Mesenchymal stem cell (in vitro differentiated cells and primary cell): ENCODE measurements at regions not wholly inside any gene's neighbourhood (a gene's known extent, or its start where the extent isn't known, plus 50 kb on each side); places are given as distances from the start of the nearest gene placed in this dataset.

Source experiments
- DNase-seq: peaks from one replicate; pipeline ENCODE4 v3.0.0-alpha.2; 2013
- H2AFZ ChIP-seq: one replicate; pipeline ENCODE4 v1.6.1; 2013; ENCODE audit warnings: low read depth, mild to moderate bottlenecking, control low read depth, inconsistent platforms, low read length, moderate library complexity
- H2AK5ac ChIP-seq: 2 replicates; pipeline ENCODE4 v1.6.1; 2013; ENCODE audit warnings: low read length, moderate library complexity, mild to moderate bottlenecking, inconsistent platforms; ENCODE audit not compliant: severe bottlenecking
- H2BK120ac ChIP-seq: one replicate; pipeline ENCODE4 v1.6.1; 2013; ENCODE audit warnings: low read depth, mild to moderate bottlenecking, inconsistent platforms, low read length, moderate library complexity
- H2BK12ac ChIP-seq, 2 experiments: one replicate each; pipeline ENCODE4 v1.6.1; 2013; ENCODE audit warnings: inconsistent platforms in 2 of 2, low read length in 2 of 2, mild to moderate bottlenecking in 2 of 2, moderate library complexity in 2 of 2, control low read depth in 1 of 2
- H2BK15ac ChIP-seq: one replicate; pipeline ENCODE4 v1.6.1; 2013; ENCODE audit warnings: mild to moderate bottlenecking, low read depth, inconsistent platforms; ENCODE audit not compliant: poor library complexity, severe bottlenecking
- H2BK5ac ChIP-seq: 2 replicates; pipeline ENCODE4 v1.6.1; 2013; ENCODE audit warnings: low read depth, mild to moderate bottlenecking, low read length, control low read depth, inconsistent platforms; ENCODE audit not compliant: poor library complexity, severe bottlenecking
- H3K14ac ChIP-seq, 2 experiments: one replicate each; pipeline ENCODE4 v1.6.1; 2013; ENCODE audit warnings: inconsistent platforms in 2 of 2, low read length in 2 of 2, control low read depth in 1 of 2, mild to moderate bottlenecking in 1 of 2, moderate library complexity in 1 of 2
- H3K18ac ChIP-seq, 2 experiments: one replicate each; pipeline ENCODE4 v1.6.1; 2013; ENCODE audit warnings: inconsistent platforms in 2 of 2, low read length in 2 of 2, control low read depth in 1 of 2, low read depth in 1 of 2, mild to moderate bottlenecking in 1 of 2
- H3K23ac ChIP-seq, 2 experiments: one replicate each; pipeline ENCODE4 v1.6.1; 2013; ENCODE audit warnings: inconsistent platforms in 2 of 2, low read length in 2 of 2, mild to moderate bottlenecking in 2 of 2, moderate library complexity in 2 of 2, control low read depth in 1 of 2
- H3K27ac ChIP-seq: 2 replicates; pipeline ENCODE4 v1.5.1; 2013; ENCODE audit warnings: mild to moderate bottlenecking, moderate library complexity, low read length, control low read depth, inconsistent platforms; ENCODE audit not compliant: poor library complexity, severe bottlenecking
- H3K27me3 ChIP-seq, 2 experiments: 2 replicates each; pipeline versions ENCODE4 v1.6.1 to v1.7.0; 2013; ENCODE audit warnings: low read length in 2 of 2, mild to moderate bottlenecking in 2 of 2, moderate library complexity in 2 of 2, control low read depth in 1 of 2, inconsistent platforms in 1 of 2; ENCODE audit not compliant: control insufficient read depth in 1 of 2, insufficient read depth in 1 of 2
- H3K36me3 ChIP-seq, 2 experiments: 2 replicates each; pipeline versions ENCODE4 v1.6.1 to v1.7.0; 2013; ENCODE audit warnings: low read length in 2 of 2, control low read depth in 1 of 2, inconsistent platforms in 1 of 2, low read depth in 1 of 2, mild to moderate bottlenecking in 1 of 2; ENCODE audit not compliant: insufficient read depth in 2 of 2, control insufficient read depth in 1 of 2
- H3K4ac ChIP-seq, 2 experiments: one replicate each; pipeline ENCODE4 v1.6.1; 2013; ENCODE audit warnings: inconsistent platforms in 2 of 2, low read length in 2 of 2, mild to moderate bottlenecking in 2 of 2, moderate library complexity in 2 of 2, control low read depth in 1 of 2, low read depth in 1 of 2
- H3K4me1 ChIP-seq: 2 replicates; pipeline ENCODE4 v1.6.1; 2013; ENCODE audit warnings: low read depth, low read length, control low read depth; ENCODE audit not compliant: control insufficient read depth, insufficient read depth
- H3K4me2 ChIP-seq: 2 replicates; pipeline ENCODE4 v1.6.1; 2013; ENCODE audit warnings: low read length, mild to moderate bottlenecking, inconsistent platforms; ENCODE audit not compliant: poor library complexity, severe bottlenecking
- H3K4me3 ChIP-seq, 2 experiments: 2 replicates each; pipeline versions ENCODE4 v1.5.1 to v1.7.0; 2013; ENCODE audit warnings: low read length in 2 of 2, mild to moderate bottlenecking in 2 of 2, control low read depth in 1 of 2, low read depth in 1 of 2; ENCODE audit not compliant: insufficient read depth in 1 of 2
- H3K79me1 ChIP-seq: replicated peaks from 2 replicates; pipeline ENCODE4 v1.6.1; 2013; ENCODE audit warnings: mild to moderate bottlenecking, control low read depth, low read length, inconsistent platforms; ENCODE audit not compliant: poor library complexity, severe bottlenecking
- H3K9ac ChIP-seq: 2 replicates; pipeline ENCODE4 v1.7.0; 2013; ENCODE audit warnings: mild to moderate bottlenecking, low read length, moderate library complexity
- H3K9me3 ChIP-seq: 2 replicates; pipeline ENCODE4 v1.7.0; 2013; ENCODE audit warnings: mild to moderate bottlenecking, low read length; ENCODE audit not compliant: control insufficient read depth
- H4K8ac ChIP-seq: one replicate; pipeline ENCODE4 v1.6.1; 2013; ENCODE audit warnings: inconsistent platforms, mild to moderate bottlenecking, low read length, moderate library complexity
- H4K91ac ChIP-seq: one replicate; pipeline ENCODE4 v1.6.1; 2013; ENCODE audit warnings: mild to moderate bottlenecking, low read length, inconsistent platforms
- WGBS: methylation state at CpG from one replicate; pipeline ENCODE4 v1.1.7; 2013; ENCODE audit warnings: mixed read lengths; 5-methylcytosine and 5-hydroxymethylcytosine counted together

GRCh38 chr10:36425131-36425797 is 700.1 kb upstream of the ANKRD30A start:
- no peaks in the 10 kb centered on the region for H3K79me1 ChIP-seq

GRCh38 chr10:36424502-36424901 is 700.9 kb upstream of the ANKRD30A start:
- H3K4me1 ChIP-seq: no peaks in the 10 kb centered on the region
- no peak overlapping the region for H3K9ac ChIP-seq
- no peak overlapping the region for H3K4ac ChIP-seq
- H2AFZ ChIP-seq: no peak overlapping the region
- H3K27me3 ChIP-seq: no peaks in the 10 kb centered on the region
- no peak overlapping the region for H3K18ac ChIP-seq
- no peak overlapping the region for H2BK120ac ChIP-seq
- H3K9me3 ChIP-seq: no peaks in the 10 kb centered on the region
- no peaks in the 10 kb centered on the region for H3K36me3 ChIP-seq
- no peak overlapping the region for H3K23ac ChIP-seq
- no peak for DNase-seq
- H4K8ac ChIP-seq: no peak overlapping the region
- no peak overlapping the region for H3K4me3 ChIP-seq
- no peak overlapping the region for H2AK5ac ChIP-seq
- H3K14ac ChIP-seq: no peak overlapping the region
- H3K79me1 ChIP-seq: no peaks in the 10 kb centered on the region
- H2BK12ac ChIP-seq: no peak overlapping the region
- no peak overlapping the region for H4K91ac ChIP-seq
- H2BK5ac ChIP-seq: no peak overlapping the region
- H2BK15ac ChIP-seq: no peak overlapping the region
- no peak overlapping the region for H3K4me2 ChIP-seq
- WGBS: 84% methylated on average over 2 of the region's 2 CpGs
- no peak overlapping the region for H3K27ac ChIP-seq

More at GRCh38 chr10:36425131-36425797, 700.1 kb upstream of the ANKRD30A start:
- Histone ChIP-seq H2AFZ (no peak overlapping the region), H2BK15ac (no peak overlapping the region), H3K4me3 (no peak overlapping the region), H4K91ac (no peak overlapping the region), H3K27ac (no peak overlapping the region), H2BK120ac (no peak overlapping the region), H3K36me3 (no peaks in the 10 kb centered on the region), H2BK5ac (no peak overlapping the region), H3K4me2 (no peak overlapping the region), H3K14ac (no peak overlapping the region), H3K9me3 (no peaks in the 10 kb centered on the region), H2AK5ac (no peak overlapping the region), H3K27me3 (no peaks in the 10 kb centered on the region), H3K23ac (no peak overlapping the region), H4K8ac (no peak overlapping the region), H3K4me1 (no peaks in the 10 kb centered on the region), H2BK12ac (no peak overlapping the region), H3K4ac (no peak overlapping the region), H3K18ac (no peak overlapping the region), H3K9ac (no peak overlapping the region)
- DNase-seq: no peak

- no peak overlapping the region for H3K4me3 ChIP-seq
- H2BK15ac ChIP-seq: no peak overlapping the region
- H4K8ac ChIP-seq: no peak overlapping the region
- H2AFZ ChIP-seq: no peak overlapping the region
- WGBS: 0% methylated on average over 1 of the region's 3 CpGs
- H3K23ac ChIP-seq: no peak overlapping the region
- H3K4me2 ChIP-seq: no peak overlapping the region
- H2BK12ac ChIP-seq: no peak overlapping the region
- peak; percentile 31 for DNase-seq
- H4K91ac ChIP-seq: no peak overlapping the region
- no peak overlapping the region for H3K9ac ChIP-seq
- H2AK5ac ChIP-seq: no peak overlapping the region
- H3K27me3 ChIP-seq: no peaks in the 10 kb centered on the region
- H3K4me1 ChIP-seq: no peaks in the 10 kb centered on the region
- H3K4ac ChIP-seq: no peak overlapping the region
- no peaks in the 10 kb centered on the region for H3K36me3 ChIP-seq
- H3K79me1 ChIP-seq: no peaks in the 10 kb centered on the region
- no peak overlapping the region for H3K18ac ChIP-seq
- H3K27ac ChIP-seq: no peak overlapping the region
- no peak overlapping the region for H3K14ac ChIP-seq
- H3K9me3 ChIP-seq: no peaks in the 10 kb centered on the region
- H2BK120ac ChIP-seq: no peak overlapping the region
- H2BK5ac ChIP-seq: no peak overlapping the region
Measured at GRCh38 chr10:36423821-36424248, 701.6 kb upstream of the ANKRD30A start.

- Histone ChIP-seq H3K18ac (no peak overlapping the region), H3K4me2 (no peak overlapping the region), H3K9ac (no peak overlapping the region), H2BK15ac (no peak overlapping the region), H3K23ac (no peak overlapping the region), H3K9me3 (peaks cover under 1% of the 10 kb centered on the region), H3K4ac (no peak overlapping the region), H3K36me3 (no peaks in the 10 kb centered on the region), H2AFZ (no peak overlapping the region), H3K27ac (no peak overlapping the region), H2BK5ac (no peak overlapping the region), H3K27me3 (no peaks in the 10 kb centered on the region), H2BK12ac (no peak overlapping the region), H3K4me1 (no peaks in the 10 kb centered on the region), H4K8ac (no peak overlapping the region), H3K14ac (no peak overlapping the region), H2BK120ac (no peak overlapping the region), H4K91ac (no peak overlapping the region), H3K79me1 (no peaks in the 10 kb centered on the region), H3K4me3 (no peak overlapping the region), H2AK5ac (no peak overlapping the region)
- no peak for DNase-seq
Measured at GRCh38 chr10:36421992-36422391, 703.4 kb upstream of the ANKRD30A start.
